ENCODE measurements at regions not wholly inside any gene's neighbourhood (a gene's known extent, or its start where the extent isn't known, plus 50 kb on each side); places are given as distances from the start of the nearest gene placed in this dataset.

DNA sequence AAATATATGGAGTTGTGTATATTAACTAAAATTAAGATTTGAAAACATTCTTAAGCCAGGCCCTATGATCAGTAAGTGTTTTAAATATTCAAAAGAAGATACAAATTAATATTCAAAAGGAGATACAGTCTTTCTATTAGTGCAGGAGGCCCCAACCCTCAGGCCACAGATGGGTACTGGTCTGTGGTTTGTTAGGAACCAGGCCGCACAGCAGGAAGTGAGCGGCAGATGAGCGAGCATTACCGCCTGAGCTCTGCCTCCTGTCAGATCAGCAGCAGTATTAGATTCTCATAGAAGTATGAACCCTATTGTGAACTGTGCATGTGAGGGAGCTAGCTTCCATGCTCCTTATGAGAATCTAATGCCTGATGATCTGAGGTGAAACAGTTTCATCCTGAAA is 232.9 kb downstream of the FOXO1 start:
- Histone ChIP-seq H3K9me3 (no peaks in the 10 kb centered on the region), H3K36me3 (no peaks in the 10 kb centered on the region), H3K4me1 (peaks cover 31 to 92% (median 60%) of the 10 kb centered on the region in 6 donors), H3K27ac (peak overlapping the region in 3 of 8 donors; percentile 14 to 73 (median 30)), H3K4me3 (no peak overlapping the region), H3K27me3 (replicated peaks in 1 of 7) (no peaks in the 10 kb centered on the region)
- WGBS, 5 donors, result 17 to 83% (median 39%) methylated on average over 4 of the region's 4 CpGs
- peak; percentile 90 for DNase-seq
- TF ChIP-seq POLR2A (IDR thresholded peaks at IDR 0.05), result no peak
- TF ChIP-seq POLR2AphosphoS5 (IDR thresholded peaks at IDR 0.05), result peak in 2 of 3 donors; percentile 43 to 68
- TF ChIP-seq, protein P1, sequence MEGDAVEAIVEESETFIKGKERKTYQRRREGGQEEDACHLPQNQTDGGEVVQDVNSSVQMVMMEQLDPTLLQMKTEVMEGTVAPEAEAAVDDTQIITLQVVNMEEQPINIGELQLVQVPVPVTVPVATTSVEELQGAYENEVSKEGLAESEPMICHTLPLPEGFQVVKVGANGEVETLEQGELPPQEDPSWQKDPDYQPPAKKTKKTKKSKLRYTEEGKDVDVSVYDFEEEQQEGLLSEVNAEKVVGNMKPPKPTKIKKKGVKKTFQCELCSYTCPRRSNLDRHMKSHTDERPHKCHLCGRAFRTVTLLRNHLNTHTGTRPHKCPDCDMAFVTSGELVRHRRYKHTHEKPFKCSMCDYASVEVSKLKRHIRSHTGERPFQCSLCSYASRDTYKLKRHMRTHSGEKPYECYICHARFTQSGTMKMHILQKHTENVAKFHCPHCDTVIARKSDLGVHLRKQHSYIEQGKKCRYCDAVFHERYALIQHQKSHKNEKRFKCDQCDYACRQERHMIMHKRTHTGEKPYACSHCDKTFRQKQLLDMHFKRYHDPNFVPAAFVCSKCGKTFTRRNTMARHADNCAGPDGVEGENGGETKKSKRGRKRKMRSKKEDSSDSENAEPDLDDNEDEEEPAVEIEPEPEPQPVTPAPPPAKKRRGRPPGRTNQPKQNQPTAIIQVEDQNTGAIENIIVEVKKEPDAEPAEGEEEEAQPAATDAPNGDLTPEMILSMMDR (IDR thresholded peaks at IDR 0.05 in 8 of 11, conservative IDR thresholded peaks at IDR 0.05 in 3 of 11), result no peak
- intact Hi-C loops (cut with DNase I; ENCODE audit: low total_unique reads), result no loop called here

DNA sequence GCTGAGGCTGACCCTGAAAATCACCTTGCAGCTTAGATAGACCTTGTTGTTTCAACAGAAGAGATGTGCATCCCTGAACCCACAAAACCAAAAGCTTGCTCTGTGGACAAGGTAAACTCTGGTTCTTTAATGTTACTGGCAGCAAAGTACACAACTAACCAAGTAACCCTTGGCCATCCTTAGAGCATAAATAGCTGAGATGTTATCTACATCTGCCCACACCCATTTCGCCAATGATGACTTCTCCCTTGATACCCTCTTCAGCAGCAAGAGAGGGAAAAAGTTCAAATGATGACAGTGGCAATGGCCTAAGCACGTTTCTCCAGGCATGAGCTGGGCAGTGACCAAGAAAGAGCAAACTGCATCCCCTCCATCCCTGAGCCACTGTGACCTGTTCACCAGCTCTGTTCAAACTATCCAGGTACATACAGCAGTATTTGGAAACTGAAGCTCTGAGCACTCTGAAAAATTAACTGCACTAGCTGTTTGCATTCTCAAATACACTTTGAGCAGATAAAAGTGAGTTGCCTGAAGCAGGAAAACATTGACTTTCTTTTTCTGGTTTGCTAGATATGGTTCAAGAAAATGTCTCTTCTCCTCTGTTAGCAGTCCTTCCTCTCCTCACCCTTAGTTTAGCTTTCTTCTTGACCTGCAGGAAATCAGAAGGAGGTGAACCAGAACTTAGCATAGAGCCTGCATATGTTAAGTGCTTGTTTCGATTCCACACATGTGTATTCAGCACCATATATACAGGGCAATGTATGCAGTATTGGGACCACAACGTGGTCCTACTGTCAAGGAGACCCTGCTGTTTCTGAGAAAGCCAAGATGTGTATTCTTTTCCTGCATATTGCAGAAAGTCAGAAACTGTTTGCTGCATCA is 231.7 kb downstream of the FOXO1 start:
- intact Hi-C loops (cut with DNase I; ENCODE audit: low total_unique reads), result no loop called here
- no peaks in the 10 kb centered on the region for H3K27me3 ChIP-seq (replicated peaks in 1 of 7)
- no peak overlapping the region for H3K4me3 ChIP-seq
- 62 to 80% (median 69%) methylated on average over 4 of the region's 4 CpGs for WGBS, 5 donors
- H3K27ac ChIP-seq, result peak overlapping the region in 4 of 8 donors; percentile 14 to 73 (median 33)
- H3K9me3 ChIP-seq, result no peaks in the 10 kb centered on the region
- DNase-seq, result no peak
- TF ChIP-seq POLR2A (IDR thresholded peaks at IDR 0.05) (no peak), POLR2AphosphoS5 (IDR thresholded peaks at IDR 0.05) (no peak)
- TF ChIP-seq, protein P1 (IDR thresholded peaks at IDR 0.05 in 8 of 11, conservative IDR thresholded peaks at IDR 0.05 in 3 of 11), result no peak
- peaks cover 39 to 92% (median 69%) of the 10 kb centered on the region in 6 donors for H3K4me1 ChIP-seq
- H3K36me3 ChIP-seq, result no peaks in the 10 kb centered on the region

DNA sequence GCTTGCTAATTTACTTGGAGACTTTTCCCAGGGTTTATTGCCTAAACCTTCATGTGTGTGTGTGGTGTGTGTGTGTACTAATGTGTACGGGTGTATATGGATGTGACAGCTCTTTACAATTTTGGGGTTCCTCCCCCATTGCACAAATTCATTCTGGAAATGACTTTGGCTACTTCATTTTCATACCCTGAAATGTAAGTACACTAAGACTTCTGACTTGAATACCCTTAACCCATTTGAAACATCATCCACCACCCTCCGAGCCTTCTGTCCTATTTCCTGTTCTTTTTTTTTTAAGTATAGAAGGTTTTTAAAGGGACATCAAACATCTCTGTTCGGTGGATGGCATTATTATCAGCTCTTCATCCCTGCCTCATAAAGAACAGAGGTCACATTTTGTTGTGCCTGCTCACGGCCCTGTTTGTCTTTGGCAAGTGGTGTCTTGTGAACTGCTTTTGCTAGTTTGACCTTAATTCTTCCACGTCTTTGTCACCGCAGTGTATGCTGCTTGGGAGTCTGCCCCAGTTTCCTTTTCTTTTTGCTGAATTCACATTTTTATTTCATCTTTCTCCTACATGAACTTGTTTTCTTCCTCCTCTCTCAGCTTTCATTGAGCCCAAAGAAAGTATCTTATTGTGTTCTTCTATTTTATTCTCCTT is 228.3 kb downstream of the FOXO1 start:
- no peaks in the 10 kb centered on the region for H3K36me3 ChIP-seq
- intact Hi-C loops (cut with DNase I; ENCODE audit: low total_unique reads), result no loop called here
- peak overlapping the region in 7 of 8 donors; percentile 33 to 77 (median 66) for H3K27ac ChIP-seq
- DNase-seq, result no peak
- WGBS, 5 donors, result 49 to 61% (median 55%) methylated on average over 6 of the region's 6 CpGs
- peaks cover 24 to 92% (median 63%) of the 10 kb centered on the region in 6 donors for H3K4me1 ChIP-seq
- H3K27me3 ChIP-seq (replicated peaks in 1 of 7), result no peaks in the 10 kb centered on the region
- TF ChIP-seq POLR2A (IDR thresholded peaks at IDR 0.05), result no peak
- H3K9me3 ChIP-seq, result no peaks in the 10 kb centered on the region
- H3K4me3 ChIP-seq, result no peak overlapping the region

DNA sequence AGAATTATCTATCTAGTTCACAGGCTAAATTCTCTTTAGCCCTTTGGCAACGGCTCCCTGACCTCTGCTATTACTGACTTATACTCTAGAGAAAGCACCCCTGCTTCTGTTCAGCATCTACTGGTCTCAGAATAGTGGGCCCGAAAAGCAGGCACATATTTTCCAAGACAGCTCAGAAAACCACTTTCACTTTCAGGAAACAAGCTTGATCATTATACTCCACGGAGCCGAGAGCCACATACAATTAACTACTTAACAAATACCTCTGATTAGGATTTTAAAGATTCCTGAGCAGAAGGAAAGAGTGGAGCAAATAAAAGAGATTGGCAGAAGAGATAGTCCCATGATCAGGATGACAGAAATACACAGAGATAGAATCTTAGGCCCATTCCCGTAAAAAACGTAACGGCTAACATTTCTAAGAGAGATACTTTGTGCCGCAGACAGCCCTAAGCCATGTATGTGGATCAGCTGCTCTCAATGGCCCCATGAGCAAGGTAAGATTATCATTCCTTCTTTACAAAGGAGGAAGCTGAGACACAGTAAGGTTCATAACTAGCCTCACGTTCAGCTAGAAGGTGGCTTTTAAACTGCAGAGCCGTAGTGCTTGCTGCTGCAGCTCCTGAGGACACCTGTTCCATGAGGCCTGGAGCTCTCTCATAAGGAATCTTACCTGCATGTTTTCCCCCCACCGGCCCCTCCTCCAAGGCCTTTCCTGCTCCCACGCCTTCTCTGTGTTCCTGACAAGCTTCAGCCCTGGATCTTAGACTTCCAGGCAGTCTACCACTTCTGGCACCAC is 227.2 kb downstream of the FOXO1 start:
- Histone ChIP-seq H3K4me3 (peak overlapping the region in 2 of 8 donors; percentile 2 to 17), H3K27me3 (replicated peaks in 1 of 7) (no peaks in the 10 kb centered on the region)
- WGBS, 5 donors, result 43 to 61% (median 57%) methylated on average over 12 of the region's 12 CpGs

More for the DNA sequence above, 227.2 kb downstream of the FOXO1 start:
- H3K27ac ChIP-seq, result peak overlapping the region; percentile 24 to 77 (median 64)
- no peak for DNase-seq
- no peaks in the 10 kb centered on the region for H3K36me3 ChIP-seq
- H3K9me3 ChIP-seq, result no peaks in the 10 kb centered on the region
- intact Hi-C loops (cut with DNase I; ENCODE audit: low total_unique reads), result no loop called here
- no peak for TF ChIP-seq POLR2A (IDR thresholded peaks at IDR 0.05)
- TF ChIP-seq, protein P1 (IDR thresholded peaks at IDR 0.05 in 8 of 11, conservative IDR thresholded peaks at IDR 0.05 in 3 of 11), result no peak
- no peak for TF ChIP-seq POLR2AphosphoS5 (IDR thresholded peaks at IDR 0.05)
- peaks cover 19 to 91% (median 55%) of the 10 kb centered on the region in 6 donors for H3K4me1 ChIP-seq
